H9 (cell line): ENCODE measurements at regions not wholly inside any gene's neighbourhood (a gene's known extent, or its start where the extent isn't known, plus 50 kb on each side); places are given as distances from the start of the nearest gene placed in this dataset.

Experiments
- DNase-seq: peaks from one replicate; pipeline ENCODE4 v3.0.0-alpha.2; 2017
- H2AFZ ChIP-seq: one replicate; pipeline ENCODE4 v1.6.1; 2013; ENCODE audit warnings: mild to moderate bottlenecking, low read length, control low read depth, moderate library complexity
- H2AK5ac ChIP-seq: 2 replicates; pipeline ENCODE4 v1.6.1; 2013; ENCODE audit warnings: low read length, control low read depth, mixed read lengths; ENCODE audit not compliant: insufficient read length
- H2BK120ac ChIP-seq: one replicate; pipeline ENCODE4 v1.6.1; 2013; ENCODE audit warnings: low read depth, mild to moderate bottlenecking, low read length, control low read depth, inconsistent platforms; ENCODE audit not compliant: poor library complexity, severe bottlenecking
- H2BK12ac ChIP-seq: 2 replicates; pipeline ENCODE4 v1.6.1; 2013; ENCODE audit warnings: low read length, control low read depth, mixed read lengths, low read depth; ENCODE audit not compliant: insufficient read length
- H2BK15ac ChIP-seq: 2 replicates; pipeline ENCODE4 v1.6.1; 2013; ENCODE audit warnings: low read depth, low read length, control low read depth
- H2BK20ac ChIP-seq: one replicate; pipeline ENCODE4 v1.6.1; 2013; ENCODE audit warnings: low read depth, mild to moderate bottlenecking, low read length, control low read depth, inconsistent platforms; ENCODE audit not compliant: poor library complexity, severe bottlenecking
- H2BK5ac ChIP-seq: 2 replicates; pipeline ENCODE4 v1.6.1; 2013; ENCODE audit warnings: low read length, control low read depth, mixed read lengths; ENCODE audit not compliant: insufficient read length
- H3K14ac ChIP-seq: 2 replicates; pipeline ENCODE4 v1.6.1; 2013; ENCODE audit warnings: low read length, control low read depth; ENCODE audit not compliant: insufficient read depth
- H3K18ac ChIP-seq: 2 replicates; pipeline ENCODE4 v1.6.1; 2013; ENCODE audit warnings: low read depth, mild to moderate bottlenecking, mixed read lengths, low read length, control low read depth; ENCODE audit not compliant: insufficient read length
- H3K23ac ChIP-seq: 2 replicates; pipeline ENCODE4 v1.6.1; 2013; ENCODE audit warnings: low read length, control low read depth, mixed read lengths, low read depth; ENCODE audit not compliant: insufficient read length
- H3K23me2 ChIP-seq: 2 replicates; pipeline ENCODE4 v1.6.1; 2013; ENCODE audit warnings: low read depth, mild to moderate bottlenecking, mixed read lengths, low read length, control low read depth; ENCODE audit not compliant: insufficient read length, poor library complexity, severe bottlenecking
- H3K27ac ChIP-seq: 2 replicates; pipeline ENCODE4 v1.5.1; 2013; ENCODE audit warnings: low read length, control low read depth, mixed read lengths, low read depth; ENCODE audit not compliant: insufficient read length
- H3K27me3 ChIP-seq: 2 replicates; pipeline ENCODE4 v1.6.1; 2013; ENCODE audit warnings: low read length, control low read depth, inconsistent platforms; ENCODE audit not compliant: insufficient read depth
- H3K4ac ChIP-seq: 2 replicates; pipeline ENCODE4 v1.6.1; 2013; ENCODE audit warnings: low read depth, mild to moderate bottlenecking, control low read depth, inconsistent platforms, low read length, moderate library complexity
- H3K4me1 ChIP-seq: 2 replicates; pipeline ENCODE4 v1.6.1; 2013; ENCODE audit warnings: low read length, control low read depth, inconsistent platforms; ENCODE audit not compliant: insufficient read depth
- H3K4me2 ChIP-seq: 2 replicates; pipeline ENCODE4 v1.6.1; 2013; ENCODE audit warnings: low read length, control low read depth, mixed read lengths; ENCODE audit not compliant: insufficient read length, insufficient read depth
- H3K56ac ChIP-seq: 2 replicates; pipeline ENCODE4 v1.6.1; 2013; ENCODE audit warnings: low read depth, mild to moderate bottlenecking, mixed read lengths, low read length, control low read depth; ENCODE audit not compliant: insufficient read length
- H3K79me1 ChIP-seq: 2 replicates; pipeline ENCODE4 v1.6.1; 2013; ENCODE audit warnings: low read depth, mild to moderate bottlenecking, moderate library complexity, low read length, control low read depth, inconsistent platforms; ENCODE audit not compliant: insufficient read depth, poor library complexity, severe bottlenecking
- H3K79me2 ChIP-seq: 2 replicates; pipeline ENCODE4 v1.6.1; 2013; ENCODE audit warnings: low read length, control low read depth, inconsistent platforms; ENCODE audit not compliant: insufficient read depth
- H3K9ac ChIP-seq: 2 replicates; pipeline ENCODE4 v1.6.1; 2013; ENCODE audit warnings: low read length, control low read depth, mixed read lengths; ENCODE audit not compliant: insufficient read length; ENCODE audit errors: extremely low read depth
- H3K9me3 ChIP-seq: one replicate; pipeline ENCODE4 v1.6.1; 2013; ENCODE audit warnings: low read depth, low read length, inconsistent platforms; ENCODE audit not compliant: control insufficient read depth
- H3T11ph ChIP-seq: one replicate; pipeline ENCODE4 v1.6.1; 2013; ENCODE audit warnings: mild to moderate bottlenecking, low read length, control low read depth, inconsistent platforms
- H4K20me1 ChIP-seq: one replicate; pipeline ENCODE4 v1.6.1; 2013; ENCODE audit not compliant: control insufficient read depth, insufficient read length, insufficient read depth
- H4K5ac ChIP-seq: 2 replicates; pipeline ENCODE4 v1.6.1; 2013; ENCODE audit warnings: low read depth, mild to moderate bottlenecking, mixed read lengths, low read length, control low read depth; ENCODE audit not compliant: insufficient read length
- H4K8ac ChIP-seq: replicated peaks from 2 replicates; pipeline ENCODE4 v1.6.1; 2013; ENCODE audit warnings: low read length, control low read depth, mixed read lengths, low read depth; ENCODE audit not compliant: insufficient read length
- H4K91ac ChIP-seq: 2 replicates; pipeline ENCODE4 v1.6.1; 2013; ENCODE audit warnings: low read depth, mild to moderate bottlenecking, moderate library complexity, mixed read lengths, low read length, control low read depth; ENCODE audit not compliant: insufficient read length
- H3K27ac Mint-ChIP-seq, 3 experiments: 2 replicates in 2 of 3; 3 replicates in 1 of 3; pipeline ENCODE4 v1.8.0; 2020 to 2021; ENCODE audit warnings: mixed read lengths in 3 of 3, mild to moderate bottlenecking in 1 of 3, moderate library complexity in 1 of 3
- H3K27me3 Mint-ChIP-seq: 2 replicates; pipeline ENCODE4 v1.8.0; 2021; ENCODE audit warnings: low read depth, mild to moderate bottlenecking, moderate library complexity, mixed read lengths
- H3K36me3 Mint-ChIP-seq, 3 experiments: 2 replicates in 2 of 3; 3 replicates in 1 of 3; pipeline ENCODE4 v1.8.0; 2020 to 2021; ENCODE audit warnings: low read depth in 3 of 3, mixed read lengths in 3 of 3; ENCODE audit not compliant: insufficient read depth in 1 of 3
- H3K4me1 Mint-ChIP-seq, 2 experiments: 2 replicates each; pipeline ENCODE4 v1.8.0; 2020; ENCODE audit warnings: mixed read lengths in 2 of 2
- H3K4me3 Mint-ChIP-seq, 2 experiments: 2 replicates in 1 of 2; 3 replicates in 1 of 2; pipeline ENCODE4 v1.8.0; 2020 to 2021; ENCODE audit warnings: mild to moderate bottlenecking in 2 of 2, mixed read lengths in 2 of 2, moderate library complexity in 1 of 2
- H3K9me3 Mint-ChIP-seq, 2 experiments: 2 replicates in 1 of 2; 3 replicates in 1 of 2; pipeline ENCODE4 v1.8.0; 2020; ENCODE audit warnings: mild to moderate bottlenecking in 2 of 2, mixed read lengths in 2 of 2, moderate library complexity in 1 of 2
- CTCF ChIP-seq: fragments of 200-600 bp; sonication (generic); conservative IDR thresholded peaks from 3 replicates; pipeline ENCODE4 v1.8.0; 2021; ENCODE audit warnings: antibody characterized with exemption, mild to moderate bottlenecking
- WGBS: extraction: QIAGEN DNeasy Blood & Tissue Kit; methylation state at CpG from one replicate; pipeline ENCODE4 v1.1.7; 2013; ENCODE audit warnings: missing lambda C conversion rate, low lambda C conversion rate, mixed read lengths; ENCODE audit not compliant: insufficient read length; ENCODE audit errors: extremely low coverage; 5-methylcytosine and 5-hydroxymethylcytosine counted together

- 0 out of 7 replicates have a peak overlapping the region, but pooled peaks of 1 of the 3 experiments have one; percentile 74 for H3K27ac Mint-ChIP-seq
- H3K23ac ChIP-seq, result no peak overlapping the region
- no peak overlapping the region for H3T11ph ChIP-seq
- H3K4ac ChIP-seq, result no peak overlapping the region
- H3K9me3 Mint-ChIP-seq, result peaks cover 35 to 41% of the 10 kb centered on the region in 2 experiments
- no peak overlapping the region for H3K27ac ChIP-seq
- H3K56ac ChIP-seq, result no peak overlapping the region
- H2AK5ac ChIP-seq, result no peak overlapping the region
- H4K20me1 ChIP-seq, result no peaks in the 10 kb centered on the region
- H3K27me3 Mint-ChIP-seq, result no peaks in the 10 kb centered on the region
- peaks cover 30 to 50% (median 38%) of the 10 kb centered on the region in 3 experiments for H3K36me3 Mint-ChIP-seq
- no peak overlapping the region for H3K9ac ChIP-seq
- peaks cover 13% of the 10 kb centered on the region for H3K4me1 ChIP-seq
- peak overlapping the region; percentile 81 for H4K8ac ChIP-seq
- no peak for TF ChIP-seq CTCF
- H3K79me2 ChIP-seq, result peaks cover 43% of the 10 kb centered on the region
- peaks cover 0 to 37% of the 10 kb centered on the region in 2 experiments; a peak in 2 of 4 replicates for H3K4me1 Mint-ChIP-seq
- H3K14ac ChIP-seq, result peak overlapping the region; percentile 12; the same call in 1 of the 2 replicates
- H2BK20ac ChIP-seq, result no peak overlapping the region
- no peak overlapping the region for H2BK15ac ChIP-seq
- H3K4me3 Mint-ChIP-seq, result no peak overlapping the region
- H3K18ac ChIP-seq, result no peak overlapping the region
- H4K5ac ChIP-seq, result no peak overlapping the region
- no peaks in the 10 kb centered on the region for H3K27me3 ChIP-seq
- H3K23me2 ChIP-seq, result no peaks in the 10 kb centered on the region
- no peak overlapping the region for H2AFZ ChIP-seq
- no peaks in the 10 kb centered on the region for H3K9me3 ChIP-seq
- H2BK5ac ChIP-seq, result no peak overlapping the region
- no peak overlapping the region for H2BK12ac ChIP-seq
- no peak overlapping the region for H2BK120ac ChIP-seq
- DNase-seq, result peak; percentile 49
- no CpG with 5 or more reads among the region's 10 CpGs for WGBS
- H4K91ac ChIP-seq, result no peak overlapping the region
- no peak overlapping the region for H3K4me2 ChIP-seq
- H3K79me1 ChIP-seq, result no peaks in the 10 kb centered on the region
These were observed 1258.6 kb downstream of the OLFM4 start for GRCh38 chr13:54287062-54287764.
